Kidney (tissue), 13 donors: ENCODE measurements at regions not wholly inside any gene's neighbourhood (a gene's known extent, or its start where the extent isn't known, plus 50 kb on each side); places are given as distances from the start of the nearest gene placed in this dataset.

Source experiments
- DNase-seq, 5 donors: peaks; one replicate each; pipeline ENCODE4 v3.0.0-alpha.2; 2013 to 2020
- FAIRE-seq: peaks from 2 replicates; lab custom pipeline; 2012; peaks lifted over from hg19 to GRCh38; lab: Jason Lieb, UNC
- H3K27ac ChIP-seq, 2 donors: one replicate each; pipeline ENCODE4 v1.7.0; 2013; ENCODE audit warnings: low read depth in 2 of 2, low read length in 2 of 2, inconsistent platforms in 1 of 2
- H3K27me3 ChIP-seq: one replicate; pipeline ENCODE4 v1.7.1; 2013; ENCODE audit warnings: low read length, inconsistent platforms; ENCODE audit not compliant: control insufficient read depth, insufficient read depth
- H3K36me3 ChIP-seq, 3 donors: one replicate each; pipeline versions ENCODE4 v1.7.0 to v1.7.1; 2013; ENCODE audit warnings: low read length in 3 of 3, control low read depth in 1 of 3, inconsistent platforms in 1 of 3; ENCODE audit not compliant: insufficient read depth in 3 of 3, control insufficient read depth in 2 of 3
- H3K4me1 ChIP-seq, 3 donors: one replicate each; pipeline versions ENCODE4 v1.7.0 to v1.7.1; 2013; ENCODE audit warnings: low read length in 3 of 3, inconsistent platforms in 1 of 3, low read depth in 1 of 3; ENCODE audit not compliant: control insufficient read depth in 2 of 3, insufficient read depth in 2 of 3
- H3K4me3 ChIP-seq, 3 donors: one replicate each; pipeline versions ENCODE4 v1.7.0 to v1.8.1; 2013; ENCODE audit warnings: low read length in 3 of 3, control low read depth in 1 of 3, inconsistent platforms in 1 of 3
- H3K9ac ChIP-seq, 3 donors: one replicate each; pipeline versions ENCODE4 v1.7.0 to v1.7.1; 2013; ENCODE audit warnings: low read length in 3 of 3, control low read depth in 1 of 3, inconsistent platforms in 1 of 3
- H3K9me3 ChIP-seq, 3 donors: one replicate each; pipeline versions ENCODE4 v1.7.0 to v1.7.1; 2013; ENCODE audit warnings: low read length in 3 of 3, control low read depth in 1 of 3, inconsistent platforms in 1 of 3; ENCODE audit not compliant: control insufficient read depth in 2 of 3, insufficient read depth in 1 of 3
- intact Hi-C: fragments of 100-400 bp; cut with DNase I; formaldehyde crosslinking; loops from one replicate; pipeline ENCODE4 v1.11.1; 2022
- TF ChIP-seq, protein P1 (sequence below): IDR thresholded peaks from 3 replicates; pipeline ENCODE4 v1.5.1; 2012; ENCODE audit warnings: mild to moderate bottlenecking, moderate library complexity, borderline replicate concordance; ENCODE audit not compliant: insufficient read depth; ENCODE audit errors: extremely low read depth
- donor health status: control.
- donor health status: control.
- donor health status: control.
- donor health status: control.
- donor health status: control.
- donor health status: DM: yes; HTN: yes; CAD: no.
- donor health status: Normal renal cell carcinoma (clear cell type).

- H3K4me1 ChIP-seq: no peaks in the 10 kb centered on the region
- peaks cover 0 to 3% (median 0%) of the 10 kb centered on the region in 3 donors for H3K9me3 ChIP-seq
- H3K36me3 ChIP-seq: no peaks in the 10 kb centered on the region
- FAIRE-seq: no peak
- no peak for DNase-seq
- no peak overlapping the region for H3K9ac ChIP-seq
- no peaks in the 10 kb centered on the region for H3K27me3 ChIP-seq
- TF ChIP-seq, protein P1, sequence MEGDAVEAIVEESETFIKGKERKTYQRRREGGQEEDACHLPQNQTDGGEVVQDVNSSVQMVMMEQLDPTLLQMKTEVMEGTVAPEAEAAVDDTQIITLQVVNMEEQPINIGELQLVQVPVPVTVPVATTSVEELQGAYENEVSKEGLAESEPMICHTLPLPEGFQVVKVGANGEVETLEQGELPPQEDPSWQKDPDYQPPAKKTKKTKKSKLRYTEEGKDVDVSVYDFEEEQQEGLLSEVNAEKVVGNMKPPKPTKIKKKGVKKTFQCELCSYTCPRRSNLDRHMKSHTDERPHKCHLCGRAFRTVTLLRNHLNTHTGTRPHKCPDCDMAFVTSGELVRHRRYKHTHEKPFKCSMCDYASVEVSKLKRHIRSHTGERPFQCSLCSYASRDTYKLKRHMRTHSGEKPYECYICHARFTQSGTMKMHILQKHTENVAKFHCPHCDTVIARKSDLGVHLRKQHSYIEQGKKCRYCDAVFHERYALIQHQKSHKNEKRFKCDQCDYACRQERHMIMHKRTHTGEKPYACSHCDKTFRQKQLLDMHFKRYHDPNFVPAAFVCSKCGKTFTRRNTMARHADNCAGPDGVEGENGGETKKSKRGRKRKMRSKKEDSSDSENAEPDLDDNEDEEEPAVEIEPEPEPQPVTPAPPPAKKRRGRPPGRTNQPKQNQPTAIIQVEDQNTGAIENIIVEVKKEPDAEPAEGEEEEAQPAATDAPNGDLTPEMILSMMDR: no peak
- no peak overlapping the region for H3K4me3 ChIP-seq
- intact Hi-C loops: no loop called here
- H3K27ac ChIP-seq: peak overlapping the region in 1 of 2 donors; percentile 3
Observed at GRCh38 chr13:106714271-106714982, 146.5 kb upstream of the ARGLU1 start.

DNA sequence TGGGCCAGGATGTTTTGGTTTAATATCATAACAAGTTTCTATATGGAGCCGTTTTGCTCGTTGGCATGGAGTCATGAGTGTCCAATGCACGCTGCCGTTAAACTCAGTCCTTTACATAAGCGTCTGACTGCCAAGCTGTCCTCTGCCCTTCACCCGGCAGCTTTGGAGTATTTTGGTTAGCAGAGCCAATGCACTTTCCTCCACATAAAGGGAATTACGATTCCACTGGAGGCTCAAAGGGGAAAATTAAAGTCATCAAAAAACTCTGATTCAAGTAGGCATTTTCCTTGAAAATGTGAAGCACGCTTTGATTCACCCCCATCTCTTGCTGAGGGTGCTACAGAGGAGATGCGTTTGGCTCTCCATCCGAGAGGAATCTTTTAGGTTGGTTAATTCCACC is 144.4 kb upstream of the ARGLU1 start:
- intact Hi-C loops: no loop called here
- H3K4me3 ChIP-seq: no peak overlapping the region
- DNase-seq: no peak
- H3K27ac ChIP-seq: no peak overlapping the region
- no peaks in the 10 kb centered on the region for H3K9me3 ChIP-seq
- no peak for FAIRE-seq
- H3K36me3 ChIP-seq: no peaks in the 10 kb centered on the region
- no peaks in the 10 kb centered on the region for H3K4me1 ChIP-seq
- H3K27me3 ChIP-seq: no peaks in the 10 kb centered on the region
- no peak overlapping the region for H3K9ac ChIP-seq
- TF ChIP-seq, protein P1: no peak

DNA sequence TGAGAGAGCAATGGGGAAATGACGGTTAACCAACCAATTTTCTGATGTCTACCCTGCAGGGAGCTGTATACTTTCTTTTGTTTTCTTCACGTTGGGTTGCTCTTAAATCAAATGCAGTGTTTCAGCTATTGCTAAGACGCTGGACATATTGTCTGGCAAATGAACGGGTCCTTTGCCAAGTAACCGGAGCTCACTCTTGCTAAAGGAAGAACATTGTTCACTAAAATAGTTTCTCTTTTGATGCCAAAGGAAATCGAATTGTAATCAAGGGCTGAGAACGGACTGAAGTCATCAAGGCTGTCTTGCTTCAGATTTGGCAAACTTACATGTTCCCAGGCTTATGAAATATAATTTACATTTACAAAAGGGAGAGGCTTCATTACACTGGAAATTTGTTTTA is 142.3 kb upstream of the ARGLU1 start:
- H3K9me3 ChIP-seq: no peaks in the 10 kb centered on the region
- no peak for FAIRE-seq
- intact Hi-C loops: no loop called here

More for the DNA sequence above, 142.3 kb upstream of the ARGLU1 start:
- no peaks in the 10 kb centered on the region for H3K4me1 ChIP-seq
- H3K27me3 ChIP-seq: no peaks in the 10 kb centered on the region
- no peak overlapping the region for H3K9ac ChIP-seq
- TF ChIP-seq, protein P1: no peak
- peak overlapping the region; percentile 39 to 79 for H3K27ac ChIP-seq
- DNase-seq: no peak
- no peaks in the 10 kb centered on the region for H3K36me3 ChIP-seq
- no peak overlapping the region for H3K4me3 ChIP-seq
